ENCODE measurements at regions not wholly inside any gene's neighbourhood (a gene's known extent, or its start where the extent isn't known, plus 50 kb on each side); places are given as distances from the start of the nearest gene placed in this dataset.

DNA sequence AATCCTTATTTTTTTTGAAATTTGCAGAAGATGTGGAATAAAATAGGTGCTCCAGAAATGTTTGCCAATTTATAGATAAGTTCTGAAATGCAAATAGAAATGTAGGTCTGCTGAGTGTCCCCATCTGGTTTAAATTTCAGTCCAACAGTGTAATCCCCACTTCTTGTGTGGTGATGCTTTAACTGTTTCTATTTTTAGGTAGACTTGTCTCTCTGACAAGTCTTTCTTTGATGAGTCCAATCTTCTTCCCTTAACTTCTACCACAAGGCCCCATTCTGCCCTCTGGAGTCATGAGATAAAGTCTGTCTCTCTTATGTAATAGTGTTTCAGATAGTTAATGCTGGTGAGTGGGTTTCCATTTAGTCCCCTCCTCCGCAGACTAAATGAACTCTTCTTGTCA is 390.4 kb downstream of the RFC3 start:
- no peaks in the 10 kb centered on the region for H4K20me1 ChIP-seq (ENCODE audit: insufficient read depth)
- no peak overlapping the region for H3K27ac ChIP-seq
- no peaks in the 10 kb centered on the region for H3F3A ChIP-seq (ENCODE audit: insufficient read depth, low read depth)
- no TSS peak for BruUV-seq (replicated peaks)
- intact Hi-C loops (cut with micrococcal nuclease; ENCODE audit: unreplicated experiment): no loop called here
- ChIA-PET CTCF (no interaction called here), POLR2A (ENCODE audit: unreplicated experiment) (no interaction called here)
- DNase-seq: no peak
- no peaks in the 10 kb centered on the region for H3K4me1 ChIP-seq (replicated peaks; ENCODE audit: insufficient read depth)
- H3K4me2 ChIP-seq: no peak overlapping the region
- no peaks in the 10 kb centered on the region for H3K27me3 ChIP-seq (ENCODE audit: insufficient read depth, low read depth)
- no peaks in the 10 kb centered on the region for H3K79me2 ChIP-seq (ENCODE audit: low read depth)
- H3K9me3 ChIP-seq (ENCODE audit: insufficient read depth, low read depth): peaks cover 7% of the 10 kb centered on the region; the same call in 1 of the 2 replicates
- TF ChIP-seq EZH2 (IDR thresholded peaks at IDR 0.05; ENCODE audit: low read depth): no peak
- TF ChIP-seq, protein P1, sequence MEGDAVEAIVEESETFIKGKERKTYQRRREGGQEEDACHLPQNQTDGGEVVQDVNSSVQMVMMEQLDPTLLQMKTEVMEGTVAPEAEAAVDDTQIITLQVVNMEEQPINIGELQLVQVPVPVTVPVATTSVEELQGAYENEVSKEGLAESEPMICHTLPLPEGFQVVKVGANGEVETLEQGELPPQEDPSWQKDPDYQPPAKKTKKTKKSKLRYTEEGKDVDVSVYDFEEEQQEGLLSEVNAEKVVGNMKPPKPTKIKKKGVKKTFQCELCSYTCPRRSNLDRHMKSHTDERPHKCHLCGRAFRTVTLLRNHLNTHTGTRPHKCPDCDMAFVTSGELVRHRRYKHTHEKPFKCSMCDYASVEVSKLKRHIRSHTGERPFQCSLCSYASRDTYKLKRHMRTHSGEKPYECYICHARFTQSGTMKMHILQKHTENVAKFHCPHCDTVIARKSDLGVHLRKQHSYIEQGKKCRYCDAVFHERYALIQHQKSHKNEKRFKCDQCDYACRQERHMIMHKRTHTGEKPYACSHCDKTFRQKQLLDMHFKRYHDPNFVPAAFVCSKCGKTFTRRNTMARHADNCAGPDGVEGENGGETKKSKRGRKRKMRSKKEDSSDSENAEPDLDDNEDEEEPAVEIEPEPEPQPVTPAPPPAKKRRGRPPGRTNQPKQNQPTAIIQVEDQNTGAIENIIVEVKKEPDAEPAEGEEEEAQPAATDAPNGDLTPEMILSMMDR (conservative IDR thresholded peaks at IDR 0.05): no peak
- no peaks in the 10 kb centered on the region for H3K9me2 ChIP-seq (ENCODE audit: insufficient read depth)
- H3K36me3 ChIP-seq (ENCODE audit: low read depth): 0 out of 2 replicates have a peak, but pooled peaks cover 2% of the 10 kb centered on the region
- H3K4me3 ChIP-seq: no peak overlapping the region
- H2AFZ ChIP-seq: no peak overlapping the region

DNA sequence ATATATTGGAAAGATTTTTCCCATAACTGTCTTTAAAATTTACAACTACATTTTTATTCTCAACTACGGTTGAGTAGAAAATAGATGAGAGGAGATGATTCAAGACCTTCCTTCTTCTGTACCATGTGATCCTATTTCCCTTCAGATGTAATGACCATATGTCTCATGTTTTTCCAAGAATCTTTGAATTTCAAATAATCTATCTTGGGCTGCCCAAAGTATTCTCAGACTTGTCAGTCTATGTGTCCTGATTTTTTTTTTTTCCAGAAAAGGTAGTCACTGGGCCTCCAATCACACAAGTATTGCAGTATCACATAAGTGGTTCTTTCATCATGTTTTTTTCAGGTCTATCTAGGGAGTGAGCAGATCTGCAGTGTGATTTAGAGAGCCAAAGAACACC is 392.4 kb downstream of the RFC3 start:
- Histone ChIP-seq H3K27ac (no peak overlapping the region), H3K4me1 (replicated peaks; ENCODE audit: insufficient read depth) (no peaks in the 10 kb centered on the region), H3K36me3 (ENCODE audit: low read depth) (no peaks in the 10 kb centered on the region), H3K9me3 (ENCODE audit: insufficient read depth, low read depth) (peaks cover 13% of the 10 kb centered on the region; the same call in 1 of the 2 replicates), H3K9me2 (ENCODE audit: insufficient read depth) (no peaks in the 10 kb centered on the region), H3K4me3 (no peak overlapping the region), H3K27me3 (ENCODE audit: insufficient read depth, low read depth) (no peaks in the 10 kb centered on the region), H4K20me1 (ENCODE audit: insufficient read depth) (no peaks in the 10 kb centered on the region), H3K79me2 (ENCODE audit: low read depth) (no peaks in the 10 kb centered on the region), H3F3A (ENCODE audit: insufficient read depth, low read depth) (no peaks in the 10 kb centered on the region), H2AFZ (no peak overlapping the region), H3K4me2 (no peak overlapping the region)
- ChIA-PET CTCF (no interaction called here), POLR2A (ENCODE audit: unreplicated experiment) (no interaction called here)
- BruUV-seq (replicated peaks): no TSS peak
- DNase-seq: no peak
- TF ChIP-seq, protein P1 (conservative IDR thresholded peaks at IDR 0.05): no peak
- no peak for TF ChIP-seq EZH2 (IDR thresholded peaks at IDR 0.05; ENCODE audit: low read depth)
- intact Hi-C loops (cut with micrococcal nuclease; ENCODE audit: unreplicated experiment): no loop called here

DNA sequence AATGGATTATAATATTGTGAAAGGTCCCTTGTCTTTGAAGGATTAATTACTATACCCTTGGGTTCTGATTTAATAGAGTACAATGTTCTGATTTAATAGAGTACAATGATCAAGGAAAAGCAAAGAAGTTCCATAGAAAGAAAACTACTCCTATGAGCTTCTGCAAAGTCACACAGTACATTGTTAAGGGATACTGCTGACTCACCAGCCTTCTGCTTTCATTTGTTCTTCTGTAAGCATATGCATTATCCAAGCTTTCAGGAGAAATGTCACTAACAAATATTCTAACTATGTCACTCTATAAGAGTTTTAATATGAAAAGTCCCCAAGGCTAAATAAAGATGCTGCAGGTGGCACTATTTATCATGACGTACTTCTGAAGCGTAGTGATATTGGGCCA is 396.7 kb downstream of the RFC3 start:
- no peak overlapping the region for H2AFZ ChIP-seq
- H3K36me3 ChIP-seq (ENCODE audit: low read depth): no peaks in the 10 kb centered on the region
- TF ChIP-seq, protein P1 (conservative IDR thresholded peaks at IDR 0.05): no peak
- TF ChIP-seq EZH2 (IDR thresholded peaks at IDR 0.05; ENCODE audit: low read depth): no peak
- H3K4me2 ChIP-seq: no peak overlapping the region
- DNase-seq: no peak
- H3K27me3 ChIP-seq (ENCODE audit: insufficient read depth, low read depth): no peaks in the 10 kb centered on the region
- no peak overlapping the region for H3K4me3 ChIP-seq
- H3K79me2 ChIP-seq (ENCODE audit: low read depth): no peaks in the 10 kb centered on the region
- peaks cover 16% of the 10 kb centered on the region; the same call in 1 of the 2 replicates for H3K9me3 ChIP-seq (ENCODE audit: insufficient read depth, low read depth)
- no peaks in the 10 kb centered on the region for H3K9me2 ChIP-seq (ENCODE audit: insufficient read depth)
- intact Hi-C loops (cut with micrococcal nuclease; ENCODE audit: unreplicated experiment): no loop called here
- ChIA-PET POLR2A (ENCODE audit: unreplicated experiment) (no interaction called here), CTCF (no interaction called here)
- H3K4me1 ChIP-seq (replicated peaks; ENCODE audit: insufficient read depth): no peaks in the 10 kb centered on the region
- H3F3A ChIP-seq (ENCODE audit: insufficient read depth, low read depth): no peaks in the 10 kb centered on the region
- no TSS peak for BruUV-seq (replicated peaks)
- no peaks in the 10 kb centered on the region for H4K20me1 ChIP-seq (ENCODE audit: insufficient read depth)
- no peak overlapping the region for H3K27ac ChIP-seq
